IPS-18c (cell line): ENCODE measurements at regions not wholly inside any gene's neighbourhood (a gene's known extent, or its start where the extent isn't known, plus 50 kb on each side); places are given as distances from the start of the nearest gene placed in this dataset.

ENCODE experiments used
- H3K4me3 ChIP-seq: 2 replicates; pipeline ENCODE4 v1.7.0; 2013; ENCODE audit warnings: low read depth, mild to moderate bottlenecking, low read length, moderate library complexity; ENCODE audit not compliant: insufficient read depth
- H3K9me3 ChIP-seq: one replicate; pipeline ENCODE4 v1.6.1; 2013; ENCODE audit warnings: mild to moderate bottlenecking, low read length, moderate library complexity; ENCODE audit not compliant: control insufficient read depth, insufficient read depth

DNA sequence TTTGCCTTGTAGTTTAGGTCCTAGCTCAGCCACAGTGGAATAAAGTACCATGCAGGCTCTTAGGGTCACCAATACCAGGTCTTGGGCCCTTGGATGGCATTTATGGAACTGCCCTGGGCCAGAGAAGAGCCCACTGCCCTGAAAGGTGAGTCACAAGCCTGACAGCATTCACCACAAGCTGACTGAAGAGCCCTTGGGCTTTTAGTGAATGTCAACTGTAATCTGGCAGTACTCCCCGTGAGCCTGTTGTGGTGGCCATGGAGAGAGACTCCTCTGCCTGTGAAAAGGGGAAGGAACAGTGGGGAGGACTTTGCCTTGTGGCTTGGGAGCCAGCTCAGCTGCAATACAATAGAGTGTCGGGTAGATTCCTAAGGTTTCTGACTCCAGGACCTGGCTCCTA lies 1389.7 kb downstream of the DSC3 start:
- H3K9me3 ChIP-seq, result no peaks in the 10 kb centered on the region
- H3K4me3 ChIP-seq, result no peak overlapping the region

GRCh38 chr18:29651122-29651680 lies 1391.3 kb downstream of the DSC3 start:
- H3K4me3 ChIP-seq, result no peak overlapping the region
- no peaks in the 10 kb centered on the region for H3K9me3 ChIP-seq

- H3K9me3 ChIP-seq, result no peaks in the 10 kb centered on the region
Observed at GRCh38 chr18:29648891-29649290, 1393.7 kb downstream of the DSC3 start.

GRCh38 chr18:29647700-29648099 lies 1394.8 kb downstream of the DSC3 start:
- H3K4me3 ChIP-seq, result no peak overlapping the region
- no peaks in the 10 kb centered on the region for H3K9me3 ChIP-seq

More at GRCh38 chr18:29648891-29649290, 1393.7 kb downstream of the DSC3 start:
- H3K4me3 ChIP-seq, result no peak overlapping the region

DNA sequence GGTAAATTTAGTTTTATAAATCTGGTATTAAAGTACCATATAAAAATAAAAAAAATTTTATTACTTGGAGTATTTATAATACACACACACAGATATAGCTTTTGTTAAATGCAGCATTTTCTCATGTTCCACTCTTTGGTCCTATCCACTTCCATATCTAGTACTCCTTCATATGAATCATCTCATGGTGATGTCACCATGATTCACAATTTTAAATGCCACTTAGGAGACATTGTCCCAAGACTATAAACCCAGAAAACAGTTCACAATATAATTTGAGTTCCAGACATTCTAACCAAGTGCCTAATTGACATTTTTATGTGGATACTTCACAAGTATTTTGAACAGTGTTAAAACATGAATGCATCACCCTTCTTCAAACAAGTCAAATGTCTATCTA lies 1398.3 kb downstream of the DSC3 start:
- Histone ChIP-seq H3K9me3 (no peaks in the 10 kb centered on the region), H3K4me3 (no peak overlapping the region)

- H3K9me3 ChIP-seq, result no peaks in the 10 kb centered on the region
- no peak overlapping the region for H3K4me3 ChIP-seq
Observed at GRCh38 chr18:29629493-29630036, 1413.0 kb downstream of the DSC3 start.

- Histone ChIP-seq H3K9me3 (no peaks in the 10 kb centered on the region), H3K4me3 (no peak overlapping the region)
Observed at GRCh38 chr18:29626094-29626493, 1416.4 kb downstream of the DSC3 start.

- Histone ChIP-seq H3K9me3 (no peaks in the 10 kb centered on the region), H3K4me3 (no peak overlapping the region)
Observed at GRCh38 chr18:29616867-29617266, 1425.7 kb downstream of the DSC3 start.

DNA sequence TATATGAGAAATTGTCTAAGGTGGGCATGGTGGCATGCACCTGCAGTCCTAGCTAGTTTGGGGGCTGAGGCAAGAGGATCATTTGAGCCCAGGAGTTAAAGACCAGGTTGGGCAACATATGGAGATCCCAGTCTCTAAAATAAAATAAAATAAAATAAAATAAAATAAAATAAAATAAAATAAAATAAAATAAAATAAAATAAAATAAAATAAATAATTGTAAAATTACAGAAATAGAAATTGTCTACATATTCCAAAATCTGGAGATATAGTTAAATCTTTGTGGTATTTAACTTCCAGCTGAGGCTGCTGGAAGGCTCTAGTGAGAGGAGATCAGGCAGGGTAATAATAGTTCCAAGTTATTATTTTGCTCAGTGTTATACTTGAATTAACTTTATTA lies 1432.1 kb upstream of the CDH2 start:
- Histone ChIP-seq H3K4me3 (no peak overlapping the region), H3K9me3 (peaks cover 10% of the 10 kb centered on the region)

- Histone ChIP-seq H3K9me3 (peaks cover 10% of the 10 kb centered on the region), H3K4me3 (no peak overlapping the region)
Observed at GRCh38 chr18:29605365-29605764, 1428.4 kb upstream of the CDH2 start.

GRCh38 chr18:29596959-29597358 lies 1420.0 kb upstream of the CDH2 start:
- Histone ChIP-seq H3K4me3 (no peak overlapping the region), H3K9me3 (no peaks in the 10 kb centered on the region)

DNA sequence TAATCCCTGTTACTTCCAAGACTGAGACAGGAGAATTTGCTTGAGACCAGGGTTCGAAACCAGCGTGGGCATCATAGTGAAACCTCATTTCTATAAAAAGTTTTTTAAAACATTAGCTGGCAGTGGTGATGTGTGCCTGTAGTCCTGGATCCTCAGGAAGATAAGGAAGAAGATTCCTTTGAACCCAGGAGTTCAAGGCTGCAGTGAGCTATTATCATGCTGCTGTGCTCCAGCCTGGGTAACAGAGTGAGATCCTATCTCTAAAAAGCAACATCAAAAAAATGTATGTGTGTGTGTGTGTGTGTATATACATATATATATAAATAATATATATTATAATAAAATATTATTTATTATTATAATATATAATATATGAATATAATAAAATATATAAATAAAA lies 1417.6 kb upstream of the CDH2 start:
- Histone ChIP-seq H3K9me3 (no peaks in the 10 kb centered on the region), H3K4me3 (no peak overlapping the region)

GRCh38 chr18:29588446-29589100 lies 1411.6 kb upstream of the CDH2 start:
- Histone ChIP-seq H3K9me3 (no peaks in the 10 kb centered on the region), H3K4me3 (no peak overlapping the region)

DNA sequence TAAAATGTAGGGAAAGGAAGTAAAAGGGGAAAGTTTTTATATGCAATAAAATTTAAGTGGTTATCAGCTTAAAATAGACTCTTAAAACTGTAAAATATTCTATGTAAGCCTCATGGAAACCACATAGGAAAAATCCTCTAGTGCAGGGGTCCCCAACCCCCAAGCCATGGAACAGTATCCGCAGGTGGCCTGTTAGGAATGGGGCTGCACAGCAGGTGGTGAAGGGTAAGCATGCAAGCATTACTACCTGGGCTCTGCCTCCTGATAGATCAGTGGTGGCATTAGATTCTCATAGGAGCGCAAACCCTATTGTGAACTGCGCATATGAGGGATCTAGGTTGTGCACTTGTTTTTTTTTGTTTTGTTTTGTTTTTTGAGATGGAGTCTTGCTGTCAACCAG lies 1409.3 kb upstream of the CDH2 start:
- no peaks in the 10 kb centered on the region for H3K9me3 ChIP-seq

DNA sequence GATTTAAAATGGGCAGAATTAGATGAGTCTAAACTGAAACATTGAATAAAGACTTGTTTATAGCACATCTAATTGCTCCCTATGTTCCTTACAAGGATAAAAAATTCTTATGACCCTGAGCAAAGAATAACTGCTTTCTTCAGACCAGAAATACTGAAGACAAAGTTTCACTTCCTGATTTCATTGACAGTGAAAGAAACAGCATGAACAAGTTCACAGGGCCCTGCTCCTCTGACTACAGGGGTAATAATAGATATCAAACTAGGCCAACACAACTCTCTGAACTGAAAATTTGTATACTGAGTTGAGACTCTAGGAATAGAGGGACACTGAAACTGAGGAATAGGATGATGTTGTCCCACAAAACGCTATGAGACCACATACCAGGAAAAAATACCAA lies 1383.3 kb upstream of the CDH2 start:
- Histone ChIP-seq H3K9me3 (no peaks in the 10 kb centered on the region), H3K4me3 (no peak overlapping the region)

More for the DNA sequence above, 1409.3 kb upstream of the CDH2 start:
- H3K4me3 ChIP-seq, result no peak overlapping the region

GRCh38 chr18:29556070-29556469 lies 1379.1 kb upstream of the CDH2 start:
- no peaks in the 10 kb centered on the region for H3K9me3 ChIP-seq
- H3K4me3 ChIP-seq, result no peak overlapping the region

GRCh38 chr18:29549759-29550158 lies 1372.8 kb upstream of the CDH2 start:
- no peak overlapping the region for H3K4me3 ChIP-seq
- no peaks in the 10 kb centered on the region for H3K9me3 ChIP-seq

DNA sequence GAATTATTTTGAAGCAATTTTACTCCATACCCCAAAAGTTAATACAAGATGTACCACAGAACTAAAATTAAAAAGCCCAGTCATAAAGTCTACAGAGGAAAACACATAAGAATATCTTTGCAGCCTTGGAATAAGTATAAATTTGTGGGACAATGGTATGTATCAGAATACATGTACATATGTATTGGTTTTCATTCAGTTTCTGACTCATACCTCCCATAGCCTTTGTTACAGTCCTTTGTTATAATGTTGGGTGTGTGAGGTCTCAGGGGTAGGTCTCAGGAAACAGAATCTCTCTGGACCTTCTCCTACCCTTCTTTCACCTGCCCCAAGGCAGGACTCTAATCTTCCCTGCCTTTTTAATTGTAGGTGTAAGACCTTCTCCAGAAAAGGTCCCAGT lies 1370.7 kb upstream of the CDH2 start:
- Histone ChIP-seq H3K4me3 (no peak overlapping the region), H3K9me3 (no peaks in the 10 kb centered on the region)

DNA sequence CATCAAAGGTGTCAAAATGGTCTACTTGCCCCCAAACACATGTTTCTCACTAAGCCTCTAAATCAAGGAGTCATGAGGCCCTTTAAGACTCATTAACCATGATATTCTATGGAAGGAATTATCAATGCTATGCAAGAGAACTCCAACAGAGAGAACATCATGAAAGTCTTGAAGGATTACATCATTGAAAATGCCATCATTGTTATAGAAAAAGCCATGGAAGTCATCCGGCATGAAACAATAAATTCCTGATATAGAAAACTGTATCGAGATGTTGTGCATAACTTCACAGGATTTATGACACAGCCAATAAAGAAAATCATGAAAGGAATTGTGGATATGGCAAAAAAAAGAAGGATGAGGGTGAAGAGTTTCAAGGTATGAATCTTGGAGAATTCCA lies 1363.6 kb upstream of the CDH2 start:
- Histone ChIP-seq H3K9me3 (no peaks in the 10 kb centered on the region), H3K4me3 (no peak overlapping the region)
